NAMALWA (cell line): ENCODE measurements at regions not wholly inside any gene's neighbourhood (a gene's known extent, or its start where the extent isn't known, plus 50 kb on each side); places are given as distances from the start of the nearest gene placed in this dataset.

Experiments
- DNase-seq: peaks from one replicate; pipeline ENCODE4 v3.0.0-alpha.2; 2015; ENCODE audit warnings: low spot score

DNA sequence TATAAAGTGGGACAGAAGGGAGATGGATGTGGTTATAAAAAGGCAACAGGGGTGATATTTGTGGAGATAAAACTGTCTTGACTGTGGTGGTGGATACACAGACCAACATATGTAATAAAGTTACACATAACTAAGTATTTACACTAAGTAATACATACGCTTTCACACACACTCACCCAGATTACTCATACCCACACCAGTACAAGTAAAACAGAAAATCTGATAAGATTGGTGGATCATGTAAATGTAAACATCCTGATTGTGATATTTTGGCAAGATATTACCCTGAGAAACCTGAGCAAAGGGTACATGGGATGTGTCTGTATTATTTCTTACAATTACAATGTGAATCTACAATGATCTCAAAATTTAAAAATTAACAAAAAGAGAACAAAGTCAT is 53.3 kb upstream of the SLIT3 start:
- DNase-seq = no peak

DNA sequence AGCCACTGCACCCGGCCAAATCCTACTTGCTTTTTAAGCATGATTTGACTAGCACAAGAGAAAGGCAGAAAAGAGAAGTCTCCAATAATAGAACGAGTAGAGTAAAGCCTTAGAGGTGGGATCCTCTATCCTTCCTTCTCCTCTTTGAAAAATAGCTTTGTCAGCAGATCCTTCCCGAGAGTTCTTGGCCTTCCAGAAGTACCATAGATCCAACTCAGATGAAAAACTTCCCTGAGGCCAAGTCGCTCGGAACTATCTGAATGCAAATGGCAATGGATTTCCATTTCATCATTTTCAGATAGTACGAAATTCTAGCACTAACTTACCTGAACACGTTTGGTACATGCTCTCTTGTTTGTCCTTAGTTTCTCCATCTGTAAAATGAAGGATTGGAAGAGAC is 52.0 kb upstream of the SLIT3 start:
- DNase-seq = no peak

DNA sequence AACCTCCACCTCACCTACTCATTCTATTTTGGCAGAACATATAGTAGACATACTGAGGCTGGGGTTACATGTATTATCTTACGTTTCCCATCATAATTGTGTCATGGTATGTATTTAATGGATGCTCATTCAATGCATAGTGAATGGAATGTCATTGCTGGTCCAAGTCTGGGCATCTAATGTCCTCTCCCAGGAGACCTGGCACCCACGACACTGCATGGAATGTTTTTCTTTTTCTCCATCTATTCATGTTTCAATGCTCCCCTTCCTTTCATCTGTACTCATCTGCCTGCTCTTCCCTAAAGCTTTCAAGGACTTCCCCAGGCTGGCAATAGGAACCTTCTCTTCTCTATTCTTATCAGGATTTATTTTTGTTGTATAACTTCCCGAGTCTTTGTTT is 50.8 kb upstream of the SLIT3 start:
- DNase-seq = no peak

DNA sequence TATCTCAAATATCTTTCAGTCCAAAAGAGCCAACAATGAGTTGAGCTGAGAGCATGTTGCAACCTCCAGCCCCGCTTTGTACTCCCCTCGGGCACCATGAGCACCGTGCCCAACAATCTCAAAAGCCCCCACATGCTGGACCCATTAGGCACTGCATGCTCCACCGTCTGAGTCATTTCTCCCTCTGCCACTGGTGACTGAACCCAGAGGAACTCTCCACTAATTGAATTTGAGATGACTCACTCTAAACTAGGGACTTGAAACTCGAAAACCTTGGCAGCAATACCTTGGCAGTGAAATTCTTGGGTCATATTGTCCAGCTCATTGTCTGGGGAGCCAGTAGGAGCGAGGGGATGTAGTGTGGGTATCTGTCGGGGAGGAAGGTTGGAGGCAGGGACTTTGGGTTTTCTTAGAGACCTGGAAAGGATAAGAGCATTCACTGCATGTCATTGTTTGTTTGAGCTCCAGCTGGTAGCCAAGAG is 49.9 kb upstream of the SLIT3 start:
- no peak for DNase-seq
